Heart right ventricle (tissue), 16 donors: ENCODE measurements at regions not wholly inside any gene's neighbourhood (a gene's known extent, or its start where the extent isn't known, plus 50 kb on each side); places are given as distances from the start of the nearest gene placed in this dataset.
A peak's percentile ranks its signal among the peaks of the same experiment; 100 is the strongest.

Experiments used
- ATAC-seq, 8 donors: fragments of 200-7000 bp; cut with Tn5 transposase; one replicate each; pipeline ENCODE4 v1.9.1; 2020; ENCODE audit warnings: mild to moderate bottlenecking in 8 of 8, moderate library complexity in 8 of 8, moderate number of reproducible peaks in 1 of 8
- DNase-seq, 2 donors: peaks; one replicate each; pipeline ENCODE4 v3.0.0-alpha.2; 2020
- H3K27ac ChIP-seq, 10 donors: fragments of 200-600 bp; sonication (generic) in 2 of 10; one replicate each; pipeline versions ENCODE4 v1.5.0 to v1.8.0; 2020 to 2022; ENCODE audit warnings: mild to moderate bottlenecking in 3 of 10
- H3K27me3 ChIP-seq, 7 donors: fragments of 200-600 bp; one replicate each; pipeline ENCODE4 v1.8.0; 2021 to 2022; ENCODE audit warnings: mild to moderate bottlenecking in 2 of 7
- H3K36me3 ChIP-seq, 9 donors: fragments of 200-600 bp; sonication (generic) in 1 of 9; one replicate each; pipeline versions ENCODE4 v1.5.0 to v1.8.0; 2020 to 2022; ENCODE audit warnings: mild to moderate bottlenecking in 2 of 9
- H3K4me1 ChIP-seq, 9 donors: fragments of 200-600 bp; sonication (generic) in 1 of 9; one replicate each; pipeline versions ENCODE4 v1.5.0 to v1.8.0; 2020 to 2022; ENCODE audit warnings: mild to moderate bottlenecking in 4 of 9
- H3K4me3 ChIP-seq, 10 donors: fragments of 200-600 bp; sonication (generic) in 2 of 10; one replicate each; pipeline versions ENCODE4 v1.5.0 to v1.8.0; 2020 to 2022; ENCODE audit warnings: mild to moderate bottlenecking in 7 of 10, moderate library complexity in 2 of 10
- H3K9me3 ChIP-seq, 11 donors: fragments of 200-600 bp in 10 of 11; sonication (generic) in 2 of 11; one replicate each; pipeline versions ENCODE4 v1.5.0 to v1.8.0; 2013 to 2022; ENCODE audit warnings: mild to moderate bottlenecking in 2 of 11, control low read depth in 1 of 11, moderate library complexity in 1 of 11
- WGBS, 2 donors: extraction: QIAGEN DNeasy Blood & Tissue Kit; methylation state at CpG; one replicate each; pipeline ENCODE4 v1.1.7; 2013; ENCODE audit warnings: inconsistent platforms in 1 of 2; 5-methylcytosine and 5-hydroxymethylcytosine counted together
- intact Hi-C, 10 donors: fragments of 100-400 bp; cut with DNase I; formaldehyde crosslinking; loops; one replicate each; pipeline versions ENCODE4 v1.11.1 to v1.14.2; 2022
- TF ChIP-seq, protein P1 (sequence below), 9 donors: fragments of 200-600 bp; sonication (generic) in 2 of 9; IDR thresholded peaks; one replicate each; pipeline versions ENCODE4 v1.5.0 to v1.8.0; 2021 to 2022; ENCODE audit warnings: antibody characterized with exemption in 9 of 9, mild to moderate bottlenecking in 5 of 9, moderate library complexity in 1 of 9
- donor health status: Arrhythmogenic right ventricular cardiomyopathy.
- donor health status: ischemic (EF 13 %, LVEDD 7.1; RV severe dilation, severe dysfunction).
- donor health status: healthy with polysubstance abuse.
- donor health status: DM: no; HTN: yes; CAD: no.
- donor health status: DM: no; HTN: no; CAD: no.
- donor health status: ischemic (EF 25% LVEDD 6.9; RV normal size, moderate dysfunction).
- donor health status: ischemic (EF 25% LVEDD 5.7; RV mildly dilated, moderate dysfunction).
- donor health status: healthy.
- donor health status: DM: yes; HTN: yes; CAD: no.
- donor health status: Ischemic cardiomyopathy.
- donor health status: ischemic (EF 35%, LVEDD 5.7; RV mildly dilated, moderate dysfunction).
- donor health status: nonischemic (EF 11% LVEDD 7.7; RV severe dilation, severe dysfunction).
- donor health status: DM: yes; HTN: yes; CAD: no.
- donor health status: PGD.
- donor health status: ischemic (EF 29% LVEDD 5.4; RV normal size, mild dysfunction).
- donor health status: nonischemic (EF 23%, LVEDD 6.1; RV moderate dilation, normal function).

DNA sequence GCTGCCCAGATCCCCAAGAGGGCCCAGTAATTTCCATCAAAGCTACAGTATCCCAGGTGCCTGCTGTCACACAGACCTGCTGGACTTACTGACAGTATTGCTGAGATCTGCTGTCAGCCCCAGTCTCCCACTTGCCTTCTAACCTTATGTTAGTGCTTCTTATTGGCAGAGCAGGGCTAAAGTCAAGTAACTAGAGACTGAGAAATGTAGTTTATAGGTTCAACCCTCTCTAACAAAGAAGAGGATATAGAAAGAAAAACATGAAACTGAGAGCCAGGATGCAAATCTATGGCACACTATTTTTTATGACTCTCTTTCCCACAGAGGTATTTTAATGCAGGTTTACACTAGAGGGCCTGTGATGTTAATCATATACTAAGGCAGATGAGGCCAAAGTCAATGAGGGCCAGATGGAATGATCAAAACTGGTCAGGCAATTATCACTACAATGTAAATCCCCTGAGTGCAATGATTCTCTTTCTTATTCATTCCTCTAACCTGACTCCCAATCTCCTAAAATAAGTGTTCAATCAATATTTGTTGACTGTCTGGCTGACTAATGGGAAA, 781.9 kb downstream of the VRK1 start:
- Histone ChIP-seq H3K36me3 (no peaks in the 10 kb centered on the region), H3K27ac (no peak overlapping the region), H3K9me3 (peaks cover 0 to 3% (median 0%) of the 10 kb centered on the region in 11 donors), H3K4me1 (no peaks in the 10 kb centered on the region), H3K4me3 (no peak overlapping the region), H3K27me3 (peaks cover 0 to 7% (median 0%) of the 10 kb centered on the region in 7 donors)
- ATAC-seq = no peak
- DNase-seq = no peak
- intact Hi-C loops = no loop called here
- TF ChIP-seq, protein P1, sequence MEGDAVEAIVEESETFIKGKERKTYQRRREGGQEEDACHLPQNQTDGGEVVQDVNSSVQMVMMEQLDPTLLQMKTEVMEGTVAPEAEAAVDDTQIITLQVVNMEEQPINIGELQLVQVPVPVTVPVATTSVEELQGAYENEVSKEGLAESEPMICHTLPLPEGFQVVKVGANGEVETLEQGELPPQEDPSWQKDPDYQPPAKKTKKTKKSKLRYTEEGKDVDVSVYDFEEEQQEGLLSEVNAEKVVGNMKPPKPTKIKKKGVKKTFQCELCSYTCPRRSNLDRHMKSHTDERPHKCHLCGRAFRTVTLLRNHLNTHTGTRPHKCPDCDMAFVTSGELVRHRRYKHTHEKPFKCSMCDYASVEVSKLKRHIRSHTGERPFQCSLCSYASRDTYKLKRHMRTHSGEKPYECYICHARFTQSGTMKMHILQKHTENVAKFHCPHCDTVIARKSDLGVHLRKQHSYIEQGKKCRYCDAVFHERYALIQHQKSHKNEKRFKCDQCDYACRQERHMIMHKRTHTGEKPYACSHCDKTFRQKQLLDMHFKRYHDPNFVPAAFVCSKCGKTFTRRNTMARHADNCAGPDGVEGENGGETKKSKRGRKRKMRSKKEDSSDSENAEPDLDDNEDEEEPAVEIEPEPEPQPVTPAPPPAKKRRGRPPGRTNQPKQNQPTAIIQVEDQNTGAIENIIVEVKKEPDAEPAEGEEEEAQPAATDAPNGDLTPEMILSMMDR (IDR thresholded peaks at IDR 0.05) = no peak

DNA sequence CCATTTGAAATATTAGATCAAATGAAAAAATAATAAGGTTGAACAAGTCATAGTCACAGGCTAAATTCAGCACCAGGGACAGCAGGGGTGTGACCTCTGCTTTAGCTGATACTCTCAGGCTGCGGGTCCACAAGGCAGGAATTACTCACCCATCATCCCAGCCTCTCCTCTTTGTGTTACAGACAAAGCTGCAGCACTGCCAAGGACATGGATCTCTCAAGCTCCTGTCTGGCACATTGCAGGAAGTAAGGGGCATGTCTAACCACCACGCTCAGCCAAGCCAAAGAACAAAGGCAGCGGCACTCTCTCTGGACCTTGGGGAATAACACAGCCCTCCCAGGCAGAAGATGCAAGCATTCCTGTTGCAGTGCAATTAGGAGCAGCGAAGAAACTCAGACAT, 783.8 kb downstream of the VRK1 start:
- TF ChIP-seq, protein P1 (IDR thresholded peaks at IDR 0.05) = no peak
- H3K36me3 ChIP-seq = no peaks in the 10 kb centered on the region
- H3K4me3 ChIP-seq = no peak overlapping the region
- intact Hi-C loops = no loop called here
- 38 to 42% methylated on average over 4 of the region's 4 CpGs for WGBS, 2 donors
- H3K4me1 ChIP-seq = no peaks in the 10 kb centered on the region
- no peaks in the 10 kb centered on the region for H3K27me3 ChIP-seq
- H3K9me3 ChIP-seq = peaks cover 0 to 3% (median 0%) of the 10 kb centered on the region in 11 donors
- no peak for ATAC-seq
- DNase-seq = no peak
- H3K27ac ChIP-seq = no peak overlapping the region

DNA sequence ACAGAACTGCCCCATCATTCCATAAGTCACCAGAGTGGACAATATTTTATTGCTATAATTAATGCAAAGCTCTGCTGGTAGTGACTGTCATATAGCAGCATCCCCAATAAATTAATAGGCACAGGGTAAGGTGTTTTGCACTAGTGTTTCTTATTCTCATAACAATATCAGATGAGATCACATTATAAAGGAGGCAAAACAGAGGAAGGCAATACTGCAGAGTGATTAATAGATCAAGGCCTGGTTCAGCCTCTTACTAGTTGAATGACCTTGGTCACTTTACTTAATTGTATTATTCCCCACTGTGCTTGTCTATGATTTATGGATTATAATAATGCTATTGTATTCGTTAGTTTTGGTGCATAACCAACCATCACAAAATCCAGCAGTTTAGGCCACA, 784.8 kb downstream of the VRK1 start:
- Histone ChIP-seq H3K27ac (no peak overlapping the region), H3K4me3 (no peak overlapping the region), H3K36me3 (no peaks in the 10 kb centered on the region), H3K4me1 (no peaks in the 10 kb centered on the region), H3K9me3 (no peaks in the 10 kb centered on the region), H3K27me3 (no peaks in the 10 kb centered on the region)
- DNase-seq = no peak
- WGBS, 2 donors = 52 to 61% methylated on average over 1 of the region's 1 CpG
- no peak for ATAC-seq
- TF ChIP-seq, protein P1 (IDR thresholded peaks at IDR 0.05) = no peak
- intact Hi-C loops = no loop called here

- no peak for ATAC-seq
- 44 to 46% methylated on average over 2 of the region's 2 CpGs for WGBS, 2 donors
- no peaks in the 10 kb centered on the region for H3K4me1 ChIP-seq
- no peak for DNase-seq
- TF ChIP-seq, protein P1 (IDR thresholded peaks at IDR 0.05) = peak in 1 of 9 donors; percentile 18
- no peaks in the 10 kb centered on the region for H3K9me3 ChIP-seq
- intact Hi-C loops = no loop called here
- no peaks in the 10 kb centered on the region for H3K36me3 ChIP-seq
- no peaks in the 10 kb centered on the region for H3K27me3 ChIP-seq
- no peak overlapping the region for H3K4me3 ChIP-seq
- no peak overlapping the region for H3K27ac ChIP-seq
Measured at GRCh38 chr14:97584528-97584927, 787.3 kb downstream of the VRK1 start.
